ENCODE measurements at regions not wholly inside any gene's neighbourhood (a gene's known extent, or its start where the extent isn't known, plus 50 kb on each side); places are given as distances from the start of the nearest gene placed in this dataset.

DNA sequence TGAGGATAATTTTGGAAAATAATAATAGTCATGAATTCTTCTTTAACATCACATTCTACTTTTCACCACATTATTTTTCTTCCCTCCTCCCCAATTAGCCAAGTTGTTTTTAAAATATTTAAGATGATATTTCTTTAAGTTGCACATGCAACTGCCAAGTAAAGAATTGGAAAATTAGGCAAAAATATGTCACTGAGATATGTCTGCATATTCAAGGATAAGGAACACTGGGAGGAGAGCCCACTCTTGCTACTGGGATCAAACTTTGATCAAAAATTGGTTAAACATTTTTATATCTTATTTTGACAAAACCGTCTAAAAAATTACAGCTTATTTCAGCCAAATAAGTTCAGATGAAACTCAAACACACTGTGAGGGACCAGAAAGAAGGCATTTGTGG, 231.2 kb upstream of the TMTC1 start:
- DNase-seq: no peak

DNA sequence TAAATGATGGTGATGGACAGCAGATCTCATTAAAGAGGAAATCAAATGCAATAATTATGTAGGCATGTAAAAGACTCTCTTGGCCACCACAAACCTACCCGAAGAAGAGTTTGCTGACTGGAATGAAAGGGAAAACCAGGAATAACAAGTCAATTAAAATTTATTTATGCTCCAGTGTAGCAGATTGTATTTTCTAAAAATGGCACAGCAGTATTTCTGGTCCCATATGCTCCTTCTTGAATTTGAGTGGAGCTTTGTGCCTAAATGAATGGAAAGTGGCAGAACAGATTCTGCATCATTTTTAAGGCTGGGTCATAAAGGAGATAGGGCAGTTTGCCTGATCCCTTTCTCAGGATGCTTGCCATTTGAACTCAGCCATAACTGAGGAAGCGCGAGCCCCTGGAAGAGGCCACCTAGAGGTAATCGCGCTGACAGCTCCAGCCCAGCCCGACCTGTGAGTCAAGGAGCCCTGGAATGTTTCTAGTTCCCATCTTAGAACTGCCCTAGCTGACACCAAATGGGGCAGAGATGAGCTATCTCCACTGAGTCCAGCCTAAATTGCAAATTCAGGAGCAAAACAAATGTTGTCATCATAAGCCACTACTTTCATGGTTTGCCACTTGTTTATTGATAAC, 229.2 kb upstream of the TMTC1 start:
- DNase-seq: no peak

DNA sequence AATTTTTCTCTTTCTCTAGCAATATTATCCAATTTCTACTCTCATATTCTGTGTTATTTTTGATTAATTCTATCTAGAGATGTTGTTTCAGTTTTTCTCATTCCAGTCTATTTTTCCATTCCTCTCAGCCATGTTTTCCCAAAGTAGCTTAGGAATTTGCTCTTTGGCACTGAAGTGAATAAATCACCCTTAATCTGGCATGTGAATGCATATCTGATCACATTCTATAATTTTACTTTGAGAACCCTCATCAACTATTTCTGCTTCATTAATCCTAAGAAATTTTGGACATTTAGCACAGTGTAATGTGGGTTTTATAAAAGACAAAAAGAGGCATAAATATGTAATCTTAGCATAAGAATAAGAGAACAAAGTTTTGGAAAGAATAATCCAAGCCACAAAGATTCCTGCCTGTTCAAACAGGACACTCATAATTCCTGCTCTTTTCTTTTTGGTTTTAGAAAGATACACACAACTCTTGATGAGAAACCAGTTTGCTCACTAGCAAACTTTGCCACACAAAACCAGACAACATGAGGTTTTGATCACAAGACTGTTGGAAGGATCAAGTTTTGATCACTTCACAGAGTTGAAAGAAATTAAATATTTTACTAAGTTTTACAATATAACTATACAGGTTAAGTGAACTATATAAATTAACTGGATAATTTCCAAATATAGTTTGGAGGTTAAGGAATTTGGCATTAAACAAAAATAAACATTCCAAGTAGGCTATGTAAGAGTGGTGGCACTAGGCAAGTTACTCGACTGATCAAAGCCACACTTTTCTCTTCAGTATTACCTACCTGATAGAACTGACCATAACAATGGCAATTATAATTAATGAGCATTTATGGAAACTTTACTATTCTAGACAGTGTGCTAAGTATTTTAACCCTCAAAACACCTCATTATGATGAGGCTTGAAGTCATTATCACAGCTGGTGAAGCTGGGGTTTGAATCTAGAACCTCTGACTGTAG, 226.6 kb upstream of the TMTC1 start:
- DNase-seq: no peak

DNA sequence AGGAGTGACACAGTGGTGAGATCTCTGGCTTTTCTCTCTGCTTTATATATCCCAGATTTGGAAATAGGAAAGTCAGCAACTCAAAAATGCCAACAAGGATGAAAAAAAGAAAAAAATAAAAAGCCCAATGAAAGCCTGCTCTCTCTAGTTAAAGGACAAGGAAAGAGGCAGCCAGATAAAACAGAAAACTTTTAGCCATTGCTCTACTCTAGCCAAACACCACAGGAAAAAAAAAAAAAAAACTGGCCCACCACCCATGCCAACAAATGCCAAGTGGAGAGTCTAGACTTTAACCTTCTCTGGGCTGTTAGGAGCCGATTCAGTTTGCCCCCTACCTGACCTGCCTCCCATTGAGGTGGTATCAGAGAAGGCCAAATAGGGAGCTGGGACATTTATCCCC, 222.3 kb upstream of the TMTC1 start:
- DNase-seq: no peak

DNA sequence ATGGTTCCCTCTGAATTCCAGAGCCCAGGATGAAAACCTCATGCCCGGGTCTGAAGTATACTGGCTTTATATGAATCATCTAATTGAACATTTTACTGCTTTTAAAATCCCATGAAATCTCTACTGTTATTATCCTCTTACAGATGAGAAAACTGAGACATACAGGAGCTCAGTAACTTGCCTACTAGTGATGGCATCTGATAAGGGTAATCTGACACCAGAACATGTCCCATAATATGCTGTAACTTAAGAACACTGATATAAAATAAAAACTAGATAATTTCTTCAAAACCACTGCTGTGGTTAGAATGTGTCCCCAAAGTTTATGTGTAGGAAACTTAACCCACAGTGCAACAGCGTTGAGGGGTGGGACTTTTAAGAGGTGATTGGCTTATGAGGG, 219.6 kb upstream of the TMTC1 start:
- DNase-seq: no peak

DNA sequence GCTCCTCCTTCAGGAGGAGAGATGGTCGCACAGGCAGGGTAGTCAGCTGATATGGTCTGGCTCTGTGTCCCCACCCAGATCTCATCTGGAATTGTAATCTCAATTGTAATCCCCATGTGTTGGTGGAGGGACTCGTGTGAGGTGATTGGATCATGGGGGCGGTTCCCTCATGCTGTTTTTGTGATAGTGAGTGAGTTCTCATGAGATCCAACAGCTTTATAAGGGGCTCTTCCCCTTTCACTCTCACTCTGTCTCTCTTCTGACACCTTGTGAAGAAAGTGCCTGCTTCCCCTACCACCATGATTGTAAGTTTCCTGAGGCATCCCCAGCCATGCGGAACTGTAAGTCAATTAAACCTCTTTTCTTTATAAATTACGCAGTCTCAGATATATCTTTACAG, 218.9 kb upstream of the TMTC1 start:
- no peak for DNase-seq

DNA sequence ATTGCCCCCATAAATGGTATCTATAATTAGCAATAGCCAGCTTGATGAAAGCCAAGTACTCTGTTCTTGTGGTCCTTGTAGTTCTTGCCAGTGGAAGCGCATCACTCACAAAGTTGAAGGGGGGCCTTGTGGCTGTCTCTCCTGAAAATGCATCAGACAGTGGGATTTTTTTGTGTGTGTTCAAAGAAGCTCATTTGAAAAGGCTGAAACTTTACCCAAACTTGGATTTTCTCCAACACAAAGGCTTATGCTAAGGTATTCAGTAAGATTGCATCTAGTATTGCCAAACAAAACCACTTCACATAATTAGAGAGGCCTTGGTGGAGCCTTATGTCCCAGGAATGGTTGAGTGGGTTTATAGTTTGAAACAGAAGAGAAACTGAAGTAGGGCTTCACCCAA, 216.7 kb upstream of the TMTC1 start:
- DNase-seq: no peak

DNA sequence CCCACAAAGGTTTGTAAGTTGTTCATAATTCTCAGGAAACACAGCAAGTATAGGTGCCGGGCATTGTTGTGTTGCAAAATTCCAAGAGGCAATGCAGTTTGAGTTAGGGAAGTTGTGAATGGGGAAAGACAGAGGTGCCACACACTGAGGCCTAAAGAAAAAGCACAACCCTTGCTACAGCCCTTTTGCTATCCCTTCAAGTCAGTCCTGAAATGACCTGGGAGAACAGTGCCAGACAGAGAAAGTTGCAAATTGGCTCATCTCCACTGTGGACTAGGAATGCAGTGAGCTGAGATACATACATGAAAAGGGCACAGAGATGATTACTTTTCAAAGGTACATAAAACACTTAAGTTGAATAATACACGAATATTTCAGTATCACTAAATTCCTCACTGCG, 213.3 kb upstream of the TMTC1 start:
- no peak for DNase-seq

DNA sequence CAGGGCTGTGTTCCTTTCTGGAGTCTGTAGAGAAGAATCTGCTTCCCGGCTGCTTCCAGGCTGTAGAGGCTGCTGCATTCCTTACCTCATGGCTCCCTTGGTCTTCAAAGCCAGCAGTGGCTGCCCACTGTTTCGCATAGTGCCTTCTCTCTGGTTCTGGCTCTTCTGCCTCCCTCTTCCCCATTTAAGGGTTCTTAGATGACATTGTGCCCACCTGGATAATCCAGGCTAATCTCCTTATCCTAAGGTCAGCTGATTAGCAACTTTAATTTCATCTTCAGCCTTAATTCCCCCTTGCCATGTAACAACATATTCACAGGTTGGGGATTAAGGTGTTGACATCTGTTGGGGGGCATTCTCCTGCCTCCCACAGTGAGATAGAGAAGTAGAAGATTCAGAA, 208.6 kb upstream of the TMTC1 start:
- DNase-seq: no peak

DNA sequence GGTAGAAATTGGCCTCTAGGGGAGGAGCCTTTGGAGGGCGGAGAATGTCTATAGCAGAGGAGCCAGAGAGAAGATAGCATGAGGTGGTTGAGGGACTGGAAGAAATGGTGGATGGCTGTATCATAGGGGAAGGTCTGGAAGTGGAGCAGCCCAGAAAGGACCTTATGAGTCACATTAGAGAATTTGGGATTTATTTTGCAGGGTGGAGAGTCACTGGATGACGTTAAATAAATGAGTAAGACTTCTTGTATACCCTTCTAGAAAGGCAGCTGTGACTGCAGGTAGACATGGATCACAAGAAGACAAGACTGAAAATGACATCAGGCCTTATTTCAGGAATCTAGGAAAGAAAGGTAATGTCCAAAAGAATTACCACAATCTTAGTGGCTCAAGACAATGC, 208.2 kb upstream of the TMTC1 start:
- DNase-seq: no peak

DNA sequence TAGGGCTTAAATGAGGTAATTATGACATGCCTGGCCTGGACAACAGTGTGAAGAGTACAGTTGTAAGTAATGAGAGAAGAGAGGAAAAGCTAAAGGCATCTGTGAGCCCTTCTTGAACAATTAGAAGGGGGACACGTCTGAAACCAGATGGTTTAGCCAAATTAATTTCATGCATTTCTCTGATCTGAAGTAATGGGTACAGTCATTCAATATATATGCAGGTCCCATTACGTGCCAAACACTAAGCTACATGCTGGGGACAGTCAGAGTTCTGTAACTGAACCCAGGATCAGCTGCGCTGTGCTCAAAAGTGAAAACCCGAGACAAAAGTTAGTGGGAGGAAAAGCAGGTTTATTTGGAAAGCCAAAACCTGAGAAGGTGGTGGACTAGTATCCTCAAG, 207.2 kb upstream of the TMTC1 start:
- DNase-seq: no peak

DNA sequence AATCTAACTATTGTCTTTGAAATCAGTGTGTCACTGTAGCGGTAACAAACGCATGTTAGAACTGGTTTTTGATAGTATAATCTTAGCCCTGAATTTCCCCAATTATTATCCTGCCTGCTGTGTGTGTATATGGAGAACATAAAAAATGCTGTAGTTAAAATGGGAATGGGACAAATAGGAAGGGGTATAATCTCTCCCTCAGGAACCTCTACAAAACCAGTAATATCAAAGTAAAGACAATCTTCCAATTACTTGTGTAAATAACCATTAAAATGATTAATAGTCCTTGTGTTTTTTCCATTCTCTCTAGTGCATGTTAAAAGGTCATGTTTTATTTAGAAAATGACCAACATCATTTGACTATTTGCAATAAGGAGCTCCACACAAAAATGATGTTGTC, 200.1 kb upstream of the TMTC1 start:
- no peak for DNase-seq

DNA sequence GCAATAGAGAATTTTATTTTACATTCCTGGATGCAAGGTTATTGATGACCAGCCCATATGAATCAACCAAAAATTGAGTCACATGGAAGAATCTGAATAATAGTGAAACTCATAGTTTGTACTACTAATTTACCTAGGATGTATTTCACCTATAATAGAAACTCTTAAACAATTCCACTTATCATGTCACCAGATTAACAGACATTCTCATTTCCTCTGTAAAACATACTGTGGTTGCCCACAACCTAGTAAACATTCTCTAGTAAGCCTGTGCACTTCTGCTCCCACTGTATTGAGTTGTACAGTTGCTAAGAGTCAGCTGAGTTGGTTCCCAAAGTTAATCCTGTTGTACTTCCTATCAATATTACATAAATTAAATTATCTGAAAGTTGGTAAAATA, 196.6 kb upstream of the TMTC1 start:
- DNase-seq: no peak

DNA sequence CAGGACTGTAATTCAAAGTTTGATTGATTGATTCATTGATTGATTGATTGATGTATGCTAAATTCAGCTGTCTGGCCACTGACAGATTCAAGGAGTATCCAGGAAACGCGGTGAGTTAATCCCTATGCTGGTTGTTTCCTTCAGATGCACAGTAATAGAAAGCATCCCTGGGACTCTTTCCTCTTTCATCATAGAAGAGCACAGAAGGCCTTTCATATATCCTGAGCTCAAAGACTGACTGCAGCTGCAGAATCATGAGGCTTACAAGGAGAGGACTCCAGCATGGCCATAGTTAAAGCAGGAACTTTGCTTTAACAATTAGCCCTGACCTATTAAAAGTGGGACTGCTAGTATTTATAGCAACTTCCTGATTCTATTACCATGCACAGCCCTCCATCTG, 187.7 kb upstream of the TMTC1 start:
- no peak for DNase-seq

DNA sequence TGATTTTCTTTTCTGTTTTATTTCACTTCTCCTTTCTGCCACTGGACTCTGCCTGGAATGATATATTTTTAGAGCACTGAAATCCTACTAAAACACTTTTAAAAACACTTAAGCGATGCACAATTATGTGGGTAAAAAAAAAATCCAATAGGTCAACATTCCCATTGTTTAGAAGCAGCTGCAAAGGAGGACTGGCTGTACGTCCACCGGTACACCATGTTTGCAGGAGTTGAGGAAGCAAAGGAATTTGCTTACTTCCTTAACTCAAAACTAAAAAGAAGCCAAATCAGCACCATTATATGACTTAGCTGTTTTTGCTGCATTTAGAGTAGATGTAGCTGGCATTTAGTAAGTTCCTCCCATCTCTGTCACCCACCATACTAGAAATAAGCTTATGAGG, 186.8 kb upstream of the TMTC1 start:
- DNase-seq: no peak

DNA sequence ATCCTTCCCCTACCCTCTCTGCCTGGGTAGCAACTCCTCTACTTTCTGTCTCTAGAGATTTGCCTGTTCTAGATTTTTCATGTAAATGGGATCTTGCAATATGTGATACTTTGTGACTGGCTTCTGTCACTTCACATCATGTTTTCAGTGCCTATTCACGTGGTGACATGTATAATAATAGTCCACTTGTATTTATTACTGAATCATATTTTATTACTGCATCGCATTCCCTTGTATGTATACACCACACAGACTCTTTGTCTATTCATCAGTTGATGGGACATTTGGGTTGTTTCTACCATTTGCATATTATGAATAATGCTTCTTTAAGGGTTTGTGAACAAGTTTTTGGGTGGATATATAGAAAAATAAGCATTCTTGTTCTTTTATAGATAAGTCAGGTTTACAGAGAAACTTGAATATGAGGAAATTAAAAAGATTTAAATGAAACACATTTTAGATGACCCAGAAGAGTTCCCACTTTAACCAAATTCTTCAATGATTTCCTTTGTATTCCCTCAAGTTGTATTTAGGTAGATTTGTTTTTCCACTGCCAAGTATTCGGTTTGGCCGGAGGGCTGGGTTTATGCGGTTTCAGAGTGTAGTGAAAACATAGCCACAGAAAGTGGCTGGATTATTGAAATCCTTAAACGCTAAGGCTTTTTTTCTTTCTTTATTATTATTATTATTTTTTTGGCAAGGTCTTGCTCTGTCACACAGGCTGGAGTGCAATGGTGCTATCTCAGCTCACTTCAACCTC, 178.7 kb upstream of the TMTC1 start:
- no peak for DNase-seq

DNA sequence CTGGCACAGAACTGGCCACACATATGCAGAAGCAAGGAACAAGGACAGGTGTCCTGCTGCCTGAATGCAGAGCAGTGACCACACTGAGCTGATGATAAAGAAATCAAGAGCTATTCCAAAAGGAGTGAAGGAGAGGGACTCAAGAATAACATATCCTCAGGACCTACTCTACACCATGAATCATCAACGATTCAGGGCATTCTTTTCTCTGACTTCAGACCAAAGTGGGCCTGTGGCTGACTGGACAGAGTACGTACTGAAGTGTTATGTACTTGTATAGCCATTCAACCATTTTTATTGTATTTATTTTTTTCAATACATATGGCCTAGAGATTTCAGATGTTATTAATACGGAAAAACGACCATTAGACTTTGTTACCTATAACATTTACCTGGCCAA, 177.5 kb upstream of the TMTC1 start:
- DNase-seq: no peak

DNA sequence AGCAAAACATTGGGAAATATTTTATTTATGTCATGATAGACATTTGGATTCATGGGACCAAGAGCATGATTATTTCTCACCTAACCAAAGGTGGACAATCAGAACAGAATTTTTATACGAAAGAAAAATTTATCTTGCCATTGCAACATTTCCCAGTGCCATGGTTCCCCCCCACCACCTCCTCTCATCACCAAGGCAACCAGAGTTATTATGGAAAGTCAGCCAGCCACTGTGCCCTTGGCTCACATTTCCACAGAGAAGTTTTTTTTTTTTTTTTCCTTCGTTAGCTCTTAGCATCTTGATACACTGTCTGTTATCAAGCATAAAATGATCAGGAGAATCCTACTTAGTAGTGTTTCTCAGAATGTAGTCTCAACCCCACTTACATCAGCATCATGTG, 176.4 kb upstream of the TMTC1 start:
- no peak for DNase-seq

DNA sequence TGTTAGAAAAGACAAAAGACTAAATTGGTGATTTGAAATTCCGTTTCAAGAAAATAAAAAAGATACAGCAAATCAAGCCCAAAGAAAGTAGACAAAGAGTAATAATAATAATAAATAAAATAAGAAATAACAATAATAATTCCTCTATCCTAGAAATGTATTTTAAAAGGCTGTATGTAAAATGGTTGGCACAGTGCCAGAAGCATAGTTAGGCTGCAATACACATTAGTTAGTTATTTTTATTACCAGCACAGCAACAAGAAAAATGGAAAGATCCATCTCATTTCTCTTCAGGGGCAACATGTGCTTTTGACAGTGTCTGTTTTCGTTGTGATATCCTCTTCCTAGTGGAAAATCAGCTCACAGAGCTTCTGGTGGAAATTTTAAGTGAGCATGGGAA, 174.1 kb upstream of the TMTC1 start:
- no peak for DNase-seq

DNA sequence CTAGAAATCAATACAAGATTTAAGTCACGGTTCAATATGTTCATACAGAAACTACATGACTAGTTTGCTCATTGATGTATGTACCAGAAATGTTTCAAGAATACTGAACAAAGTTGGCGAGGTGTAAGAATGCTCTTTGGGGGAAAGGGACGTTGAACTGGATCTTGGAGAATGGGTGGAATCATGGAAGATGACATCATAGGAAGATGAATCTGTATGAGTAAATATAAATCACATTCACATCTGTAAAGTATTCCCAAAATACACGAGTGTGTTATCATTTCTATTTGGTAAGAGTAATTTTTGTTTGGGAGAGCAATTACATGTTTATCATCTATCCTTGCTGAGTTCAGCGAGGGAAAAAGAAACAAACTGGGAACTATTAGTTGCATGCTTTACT, 162.2 kb upstream of the TMTC1 start:
- no peak for DNase-seq

DNA sequence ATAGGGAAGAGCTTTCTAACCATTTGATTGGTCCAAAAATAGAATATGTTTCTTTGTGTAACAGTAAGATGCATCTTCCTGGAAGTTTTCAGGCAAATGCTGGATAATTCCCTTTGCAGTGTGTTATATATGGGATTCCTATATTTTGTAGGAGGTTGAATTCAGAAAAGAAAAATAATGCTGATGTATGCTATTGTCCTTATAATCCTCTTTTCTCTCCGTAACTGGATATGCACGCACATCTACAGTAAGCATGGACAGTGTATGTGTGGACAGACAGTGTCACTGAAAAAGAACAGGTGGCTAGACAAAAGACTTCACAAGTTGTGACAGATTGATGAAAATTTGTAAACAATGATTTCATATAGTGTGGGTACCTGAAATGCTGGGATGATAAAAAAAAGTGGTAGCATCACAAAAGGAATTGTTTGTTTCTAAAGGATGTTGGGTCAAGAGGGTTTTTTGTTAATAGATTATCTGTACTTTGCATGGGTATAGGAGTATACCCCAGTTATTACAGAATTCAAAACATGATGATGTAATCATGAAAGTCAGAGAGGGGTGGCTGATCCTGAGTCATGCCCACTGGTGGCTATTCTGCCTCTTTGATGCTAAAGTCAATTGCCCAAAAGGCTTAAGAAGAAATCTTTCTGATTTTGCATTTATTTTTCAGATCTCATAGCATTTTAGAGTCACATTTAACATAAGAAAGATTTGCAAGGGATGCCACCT, 160.7 kb upstream of the TMTC1 start:
- DNase-seq: no peak

DNA sequence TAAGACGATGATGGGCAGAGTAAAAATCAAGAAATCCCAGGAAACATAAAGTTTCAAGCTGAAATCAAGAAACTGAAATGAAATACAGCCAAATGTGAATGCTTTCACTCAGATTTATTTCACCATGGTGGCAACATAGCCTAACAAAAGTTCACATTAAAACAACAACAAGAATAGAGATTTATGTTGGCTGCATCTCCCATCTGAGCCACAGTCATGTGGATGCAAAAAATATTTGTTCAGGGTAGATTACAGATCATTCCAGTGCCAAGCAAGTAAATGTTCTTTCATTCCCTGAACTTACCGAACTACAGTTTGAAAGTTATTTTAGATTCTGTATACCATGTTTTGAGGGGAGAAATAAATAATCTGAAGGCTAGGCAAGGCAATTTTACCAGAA, 159.9 kb upstream of the TMTC1 start:
- no peak for DNase-seq

DNA sequence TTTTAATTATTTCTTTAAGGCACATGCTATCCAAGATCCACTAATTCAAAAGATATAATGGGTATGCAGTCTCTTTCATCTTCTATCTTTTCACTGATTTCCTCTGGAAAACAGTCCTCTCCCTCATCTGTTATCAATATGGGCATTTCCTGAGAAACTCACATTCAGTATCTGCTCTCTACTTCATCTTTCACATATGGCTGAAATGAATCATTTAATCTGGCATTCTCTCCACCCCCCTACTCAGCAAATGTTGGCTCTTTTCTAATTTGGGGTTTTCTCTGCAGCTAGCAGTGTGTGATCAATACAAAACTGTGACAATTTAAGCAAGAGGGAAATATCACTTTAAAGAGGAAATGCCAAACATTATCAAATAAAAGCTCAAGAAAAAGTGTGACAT, 157.1 kb upstream of the TMTC1 start:
- DNase-seq: no peak
